Stimulated activated CD8-positive, alpha-beta memory T cell treated with anti-CD3 and anti-CD28 coated beads, Interleukin-15, amount 100 ng/mL, for 4 hours (primary cell): ENCODE measurements at regions not wholly inside any gene's neighbourhood (a gene's known extent, or its start where the extent isn't known, plus 50 kb on each side); places are given as distances from the start of the nearest gene placed in this dataset.

Experiments used
- DNase-seq, 2 donors: peaks; one replicate each; pipeline ENCODE4 v3.0.0-alpha.2; 2020; ENCODE audit warnings: low read depth in 2 of 2

- DNase-seq, result no peak
These were observed 1993.1 kb upstream of the CELF4 start for GRCh38 chr18:39558658-39559057.

GRCh38 chr18:39555496-39555895 is 1989.9 kb upstream of the CELF4 start:
- no peak for DNase-seq

- no peak for DNase-seq
These were observed 1985.1 kb upstream of the CELF4 start for GRCh38 chr18:39550701-39551100.

DNA sequence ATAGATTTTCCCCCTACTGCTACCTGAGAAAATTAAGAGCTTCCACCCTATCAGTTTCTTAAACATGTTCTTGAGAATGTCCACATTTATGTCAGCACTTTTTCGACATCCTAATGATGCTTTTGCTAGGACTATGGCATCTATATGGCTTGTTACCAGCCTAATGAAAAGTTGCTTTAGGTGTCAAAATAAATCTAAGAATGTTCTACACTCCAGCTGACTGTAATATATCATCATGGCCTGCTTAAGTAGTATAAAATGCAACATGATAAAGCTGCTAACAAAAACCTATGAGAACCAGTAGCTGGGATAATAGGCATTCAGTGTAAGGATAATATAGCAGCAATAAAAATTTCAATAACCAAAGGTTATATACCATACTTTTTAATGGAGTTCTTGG is 1983.5 kb upstream of the CELF4 start:
- no peak for DNase-seq

GRCh38 chr18:39531659-39532058 is 1966.1 kb upstream of the CELF4 start:
- no peak for DNase-seq

GRCh38 chr18:39529358-39529757 is 1963.8 kb upstream of the CELF4 start:
- no peak for DNase-seq

- DNase-seq, result no peak
These were observed 1961.9 kb upstream of the CELF4 start for GRCh38 chr18:39527465-39527864.

DNA sequence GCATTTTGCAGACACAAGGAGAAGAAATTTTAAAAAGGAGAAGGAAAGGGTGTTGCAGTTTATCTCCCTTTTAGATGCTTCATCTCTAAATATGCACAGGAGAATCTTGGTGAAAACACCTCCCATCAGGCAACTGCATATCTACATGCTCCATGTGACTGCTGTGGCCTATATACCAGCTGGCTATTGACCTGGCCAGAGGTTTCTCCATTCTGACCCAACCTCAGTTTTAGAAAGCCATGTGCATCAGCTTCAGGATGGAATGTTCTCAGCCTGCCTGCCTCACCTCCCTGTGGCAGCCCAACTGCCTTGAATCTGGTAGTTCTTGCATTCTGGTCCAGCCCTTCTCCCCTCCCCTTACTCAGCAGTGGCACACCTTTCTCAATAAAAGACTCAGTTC is 1958.8 kb upstream of the CELF4 start:
- DNase-seq, result no peak

DNA sequence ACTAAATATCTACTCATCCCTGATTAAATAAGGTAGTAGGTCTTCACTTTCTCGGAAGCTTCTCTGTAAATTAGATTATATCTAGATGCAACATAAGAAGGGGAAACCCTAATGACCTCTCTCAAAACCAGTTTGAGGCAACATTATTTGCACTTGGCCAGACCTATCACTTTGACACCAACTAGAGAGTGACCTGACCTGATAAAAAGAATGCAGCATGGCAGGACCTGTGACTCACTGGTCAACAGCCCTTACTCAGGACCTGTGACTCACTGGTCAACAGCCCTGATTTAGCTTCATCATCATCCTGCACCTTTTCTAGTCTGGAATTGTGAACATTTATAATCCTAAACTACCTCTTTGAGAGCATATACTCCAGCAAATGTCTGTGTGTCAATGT is 1957.7 kb upstream of the CELF4 start:
- no peak for DNase-seq

- no peak for DNase-seq
These were observed 1955.6 kb upstream of the CELF4 start for GRCh38 chr18:39521164-39521563.

DNA sequence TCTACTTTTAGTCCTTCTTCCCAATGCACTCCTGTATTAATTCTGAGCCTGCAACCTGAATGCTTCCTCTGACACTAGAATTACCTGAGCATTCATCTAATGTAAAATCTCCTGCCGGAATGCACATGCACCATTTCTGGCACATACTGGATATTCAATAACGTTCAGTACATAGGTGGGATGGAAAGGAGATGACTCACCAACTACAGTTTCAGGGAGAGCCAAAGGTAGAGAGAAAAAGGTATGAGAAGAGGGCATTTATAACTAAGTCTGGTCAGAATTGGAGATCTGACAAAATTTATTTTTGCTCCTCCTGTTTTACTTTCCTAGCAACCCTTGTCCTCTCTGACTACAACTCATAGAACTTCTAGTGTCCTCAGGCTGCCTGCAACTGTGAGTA is 1954.1 kb upstream of the CELF4 start:
- no peak for DNase-seq

GRCh38 chr18:39515299-39515698 is 1949.7 kb upstream of the CELF4 start:
- no peak for DNase-seq

DNA sequence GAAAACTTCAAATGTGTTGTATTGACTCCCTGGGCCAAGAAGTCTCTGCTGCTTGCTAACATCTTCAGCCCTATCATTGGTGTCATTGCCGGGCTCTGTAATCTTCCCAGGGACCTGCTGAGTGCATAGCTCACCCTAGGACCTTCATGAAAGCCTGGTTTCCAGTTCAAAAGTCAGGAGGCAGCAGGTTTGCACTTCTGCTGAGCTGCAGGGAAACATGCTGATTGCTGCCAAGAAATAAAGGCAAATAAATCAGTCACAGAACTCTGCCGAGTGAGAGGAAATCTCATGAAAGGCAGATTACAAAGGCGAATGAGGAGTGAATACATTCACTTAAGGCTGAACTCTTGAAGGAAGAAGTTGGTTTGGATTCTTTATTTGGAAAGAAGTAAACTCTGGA is 1947.6 kb upstream of the CELF4 start:
- DNase-seq, result no peak

- DNase-seq, result no peak
These were observed 1941.2 kb upstream of the CELF4 start for GRCh38 chr18:39506581-39507330.

- DNase-seq, result no peak
These were observed 1934.7 kb upstream of the CELF4 start for GRCh38 chr18:39500306-39500705.

- DNase-seq, result no peak
These were observed 1932.2 kb upstream of the CELF4 start for GRCh38 chr18:39497821-39498220.

DNA sequence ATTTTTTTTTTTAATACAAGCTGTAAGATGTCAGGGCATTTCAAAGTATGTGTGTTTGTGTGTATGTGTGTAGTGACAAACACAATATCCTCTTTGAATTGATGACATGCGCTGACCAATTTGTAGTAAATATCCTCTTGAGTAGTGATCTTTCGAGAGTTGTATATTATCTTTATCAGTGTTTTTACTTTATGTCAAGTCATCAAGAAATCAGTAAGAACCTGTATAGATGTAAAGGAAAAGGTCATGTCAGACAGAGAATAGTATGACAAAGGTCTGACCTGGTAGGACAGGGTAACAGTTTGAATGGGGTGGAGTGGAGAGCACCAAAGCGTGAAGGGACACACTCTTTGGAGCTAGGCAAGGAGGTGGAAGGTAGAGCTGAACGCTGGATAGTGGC is 1931.4 kb upstream of the CELF4 start:
- DNase-seq, result no peak

DNA sequence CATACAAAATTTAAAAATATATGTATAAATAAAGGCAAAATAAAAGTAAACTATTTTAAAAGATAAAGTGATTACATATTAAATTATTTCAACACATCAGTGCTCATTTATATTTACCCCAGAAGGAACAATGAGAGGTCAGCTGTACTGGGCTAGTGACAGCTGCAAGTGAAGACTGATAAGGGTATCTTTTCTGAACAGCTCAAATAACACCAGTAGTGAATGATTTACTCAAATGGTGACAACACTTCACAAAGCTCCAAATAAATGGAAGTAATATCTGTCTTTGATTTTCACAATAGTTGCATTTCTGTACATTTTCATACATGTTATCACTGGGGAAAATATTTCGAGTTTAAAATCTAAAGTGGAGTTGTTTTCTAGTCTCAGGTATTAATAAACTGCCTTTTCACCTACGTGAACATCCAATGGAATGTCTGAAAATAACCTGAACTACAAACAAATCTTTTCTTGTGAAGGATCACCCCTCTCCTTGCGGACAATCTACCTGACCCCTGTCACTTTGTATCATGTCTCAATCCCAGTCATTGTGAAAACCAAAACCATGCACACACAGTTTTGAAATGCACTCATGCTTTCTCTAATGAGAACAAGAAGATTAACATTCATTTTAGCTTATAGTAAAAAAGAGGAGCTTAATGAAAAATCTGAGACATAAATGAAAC is 1928.8 kb upstream of the CELF4 start:
- no peak for DNase-seq

GRCh38 chr18:39491408-39491807 is 1925.8 kb upstream of the CELF4 start:
- DNase-seq, result no peak

DNA sequence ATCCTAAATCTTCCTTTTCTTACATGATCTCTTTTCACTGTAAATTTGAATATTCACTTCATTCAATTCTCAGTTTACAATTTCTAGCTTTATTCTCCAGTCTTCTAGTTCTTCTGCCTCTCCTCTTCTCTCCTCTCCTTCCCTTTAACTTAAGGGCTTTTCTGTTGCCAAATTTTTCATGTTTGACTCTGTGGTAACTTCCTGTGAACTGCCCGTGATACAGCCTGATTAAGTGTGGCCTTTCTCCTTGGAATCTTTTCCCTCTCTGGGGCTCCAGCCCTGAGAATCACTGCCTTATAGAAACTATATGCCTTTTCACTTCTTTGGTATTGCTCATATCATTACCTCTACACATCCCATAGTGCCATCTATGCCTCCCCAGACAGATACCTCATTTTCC is 1923.8 kb upstream of the CELF4 start:
- DNase-seq, result no peak

GRCh38 chr18:39487932-39488331 is 1922.3 kb upstream of the CELF4 start:
- no peak for DNase-seq

GRCh38 chr18:39486268-39486667 is 1920.7 kb upstream of the CELF4 start:
- no peak for DNase-seq

- no peak for DNase-seq
These were observed 1920.1 kb upstream of the CELF4 start for GRCh38 chr18:39485696-39486095.

- no peak for DNase-seq
These were observed 1915.7 kb upstream of the CELF4 start for GRCh38 chr18:39481281-39481680.
